WTC11 (cell line): ENCODE measurements at regions not wholly inside any gene's neighbourhood (a gene's known extent, or its start where the extent isn't known, plus 50 kb on each side); places are given as distances from the start of the nearest gene placed in this dataset.

ENCODE experiments used
- ATF3 ChIP-seq: sonication (generic); formaldehyde crosslinking; conservative IDR thresholded peaks from 2 replicates; pipeline ENCODE4 v1.8.1; 2022; ENCODE audit warnings: mild to moderate bottlenecking, missing genetic modification reagents
- CTCF ChIP-seq: fragments of 200-600 bp; IDR thresholded peaks from 2 replicates; pipeline ENCODE4 v1.8.0; 2022; ENCODE audit warnings: antibody characterized with exemption

GRCh38 chrX:116281106-116281505, 110.6 kb downstream of the AGTR2 start:
- TF ChIP-seq ATF3 (CRISPR knock-in tag), result no peak
- TF ChIP-seq CTCF, result no peak
